Embryonic facial prominence (tissue), 1 donor: ENCODE measurements at regions not wholly inside any gene's neighbourhood (a gene's known extent, or its start where the extent isn't known, plus 50 kb on each side); places are given as distances from the start of the nearest gene placed in this dataset.

Experiments used
- DNase-seq: peaks from one replicate; pipeline ENCODE4 v3.0.0-alpha.2; 2016; ENCODE audit errors: extremely low spot score

GRCh38 chr3:13173186-13173585 is 100.0 kb upstream of the IQSEC1 start:
- DNase-seq = no peak

DNA sequence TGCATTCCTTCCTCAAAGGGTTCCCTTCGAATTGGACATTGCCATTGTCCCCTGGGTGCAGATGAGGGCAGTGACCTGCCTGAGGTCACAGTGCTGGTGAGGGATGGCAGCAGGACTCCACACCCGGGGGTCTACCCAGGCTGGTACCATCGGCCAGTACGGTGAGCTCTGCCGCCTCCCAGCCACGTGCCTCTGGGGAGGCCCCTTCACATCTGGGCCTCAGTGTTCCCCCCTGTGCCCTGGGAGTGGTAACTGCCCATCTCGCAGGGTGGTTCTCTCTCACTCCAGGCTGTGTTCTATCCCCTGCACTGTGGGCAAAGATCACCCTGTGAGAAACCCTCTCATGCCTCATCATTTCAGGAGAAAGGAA is 99.4 kb upstream of the IQSEC1 start:
- no peak for DNase-seq

- DNase-seq = no peak
Measured at GRCh38 chr3:13171704-13172643, 98.7 kb upstream of the IQSEC1 start.

DNA sequence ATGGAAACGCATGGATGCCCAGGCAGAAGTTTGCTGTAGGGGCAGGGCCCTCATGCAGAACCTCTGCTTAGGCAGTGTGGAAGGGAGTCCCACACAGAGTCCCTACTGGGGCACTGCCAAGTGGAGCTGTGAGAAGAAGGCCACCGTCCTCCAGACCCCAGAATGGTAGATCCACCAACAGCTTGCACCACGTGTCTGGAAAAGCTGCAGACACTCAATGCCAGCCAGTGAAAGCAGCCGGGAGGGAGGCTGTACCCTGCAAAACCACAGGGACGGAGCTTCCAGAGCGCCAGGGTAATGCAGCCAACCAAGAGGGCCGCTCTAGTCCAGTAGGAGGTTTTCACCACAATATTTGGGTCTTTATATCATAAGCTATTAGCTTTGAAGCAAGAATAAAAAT is 97.1 kb upstream of the IQSEC1 start:
- DNase-seq = no peak

GRCh38 chr3:13168391-13168790 is 95.2 kb upstream of the IQSEC1 start:
- no peak for DNase-seq

- no peak for DNase-seq
Measured at GRCh38 chr3:13167829-13168228, 94.6 kb upstream of the IQSEC1 start.

- DNase-seq = no peak
Measured at GRCh38 chr3:13167064-13167743, 94.0 kb upstream of the IQSEC1 start.

GRCh38 chr3:13166243-13167063 is 93.2 kb upstream of the IQSEC1 start:
- DNase-seq = no peak

- no peak for DNase-seq
Measured at GRCh38 chr3:13165576-13165975, 92.3 kb upstream of the IQSEC1 start.

GRCh38 chr3:13164893-13165492 is 91.8 kb upstream of the IQSEC1 start:
- DNase-seq = no peak

DNA sequence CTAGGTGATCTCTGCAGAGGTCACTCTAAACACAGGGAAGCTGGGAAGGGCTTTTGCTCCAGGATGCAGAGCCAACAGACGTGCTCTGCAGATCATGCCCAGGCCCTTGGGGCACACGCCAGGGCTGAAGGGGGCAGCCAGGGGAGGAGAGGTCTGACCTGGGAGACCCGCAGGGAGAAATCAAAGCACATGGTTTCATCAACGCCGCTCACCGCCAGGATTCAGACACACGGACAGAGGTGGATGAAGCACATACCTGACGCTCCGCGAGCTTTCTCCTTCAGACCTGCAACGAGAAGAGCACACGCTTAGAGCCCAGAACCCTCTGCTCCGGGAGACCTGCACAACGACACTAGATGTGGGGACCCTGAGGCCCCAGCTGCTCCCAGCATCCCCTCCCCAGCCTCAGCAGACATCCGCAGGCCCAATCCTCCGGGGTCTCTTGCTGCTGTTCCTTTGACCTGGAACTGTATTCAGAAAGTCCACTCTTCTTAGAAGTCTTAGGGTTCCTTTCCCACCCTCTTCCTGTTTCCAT is 90.7 kb upstream of the IQSEC1 start:
- no peak for DNase-seq

DNA sequence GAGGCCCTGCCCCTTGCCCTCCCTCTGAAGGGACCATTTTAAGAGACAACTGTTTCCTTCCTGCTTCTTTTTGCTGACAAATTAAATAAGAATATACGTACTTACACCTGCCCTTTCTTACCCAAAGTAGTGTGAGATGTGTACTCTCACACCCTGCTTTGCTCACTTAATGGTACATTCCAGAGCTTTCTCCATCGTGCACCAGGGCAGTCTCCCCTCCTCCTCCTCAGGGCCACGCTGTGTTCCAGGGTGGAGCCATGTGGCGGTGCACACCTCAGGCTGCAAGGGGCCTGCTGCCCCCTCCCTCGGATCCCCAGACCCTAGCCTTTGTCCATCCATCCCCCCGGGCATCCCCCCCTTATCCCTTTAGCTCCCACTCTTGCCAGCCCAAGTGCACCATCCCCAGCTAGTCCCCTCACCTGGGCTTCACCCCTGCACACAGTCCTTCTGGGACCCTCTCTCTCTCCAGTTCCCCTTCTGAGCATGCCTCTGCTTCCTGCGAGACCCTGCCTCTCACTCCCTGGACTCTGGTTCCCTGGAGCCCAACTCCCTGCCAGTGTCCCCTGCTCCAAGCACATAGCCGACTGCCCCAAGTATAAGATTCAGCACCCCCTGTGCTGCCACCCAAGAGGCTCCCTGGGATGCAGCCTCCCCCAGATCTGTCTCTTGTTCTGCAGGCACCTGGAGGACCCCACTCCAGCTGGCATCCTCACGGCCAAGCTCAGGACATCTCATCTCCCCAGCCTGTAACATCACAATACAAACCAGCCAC is 89.5 kb upstream of the IQSEC1 start:
- DNase-seq = no peak

- no peak for DNase-seq
Measured at GRCh38 chr3:13161771-13162535, 88.7 kb upstream of the IQSEC1 start.

DNA sequence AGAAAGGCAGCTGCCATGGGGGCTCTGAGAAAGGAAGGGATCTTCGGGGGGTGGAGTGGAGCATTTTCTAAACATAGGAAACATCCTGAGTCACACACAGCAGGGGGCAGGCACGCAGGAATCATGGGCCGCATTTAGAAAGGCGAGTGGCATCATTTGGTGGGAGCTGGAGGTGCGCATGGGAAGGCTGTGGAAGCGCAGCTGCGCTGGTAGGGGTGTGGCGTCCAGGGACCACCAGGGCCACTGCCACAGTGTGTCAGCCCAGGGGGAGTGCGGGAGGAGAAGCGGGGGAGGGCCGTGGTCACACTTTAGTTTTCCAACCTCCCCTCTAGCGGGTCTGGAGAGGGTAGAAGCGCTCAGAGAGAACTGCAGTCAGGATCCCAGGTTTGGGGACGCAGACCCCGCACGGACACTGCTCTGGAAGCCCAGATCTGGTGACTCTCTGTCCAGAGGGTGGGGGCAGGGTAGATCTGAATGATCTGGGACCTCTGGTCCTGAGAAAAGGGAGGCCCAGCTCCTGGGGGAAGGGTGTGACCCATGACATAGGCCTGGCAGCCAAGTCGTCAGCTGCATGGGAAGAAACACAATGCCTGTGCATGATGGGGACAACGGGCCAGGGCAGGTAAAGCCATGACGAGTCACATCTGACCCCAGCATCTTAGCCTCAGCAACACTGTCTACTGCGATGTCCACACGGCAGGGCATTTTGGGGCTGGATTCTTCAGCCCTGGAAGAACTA is 88.0 kb upstream of the IQSEC1 start:
- no peak for DNase-seq

- no peak for DNase-seq
Measured at GRCh38 chr3:13160619-13161018, 87.4 kb upstream of the IQSEC1 start.

- DNase-seq = no peak
Measured at GRCh38 chr3:13159890-13160289, 86.7 kb upstream of the IQSEC1 start.

- no peak for DNase-seq
Measured at GRCh38 chr3:13158871-13159270, 85.6 kb upstream of the IQSEC1 start.

DNA sequence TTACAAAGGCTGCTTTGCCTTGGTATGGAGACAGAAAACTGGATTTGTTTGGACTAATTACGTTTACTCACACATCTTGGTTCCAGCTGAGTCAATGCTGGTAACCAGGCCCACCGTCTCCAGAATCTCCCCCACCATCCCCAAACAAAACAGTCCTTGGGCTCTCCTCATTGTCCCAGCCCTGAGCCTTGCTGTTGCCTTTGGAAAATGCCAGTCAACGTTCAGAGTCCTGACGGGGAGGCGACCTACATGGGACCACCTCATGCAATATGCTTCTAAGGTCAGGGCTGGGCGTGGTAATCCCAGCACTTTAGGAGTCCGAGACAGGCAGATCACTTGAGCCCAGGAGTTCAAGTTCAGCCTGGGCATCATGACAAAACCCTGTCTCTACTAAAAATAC is 85.2 kb upstream of the IQSEC1 start:
- DNase-seq = no peak

DNA sequence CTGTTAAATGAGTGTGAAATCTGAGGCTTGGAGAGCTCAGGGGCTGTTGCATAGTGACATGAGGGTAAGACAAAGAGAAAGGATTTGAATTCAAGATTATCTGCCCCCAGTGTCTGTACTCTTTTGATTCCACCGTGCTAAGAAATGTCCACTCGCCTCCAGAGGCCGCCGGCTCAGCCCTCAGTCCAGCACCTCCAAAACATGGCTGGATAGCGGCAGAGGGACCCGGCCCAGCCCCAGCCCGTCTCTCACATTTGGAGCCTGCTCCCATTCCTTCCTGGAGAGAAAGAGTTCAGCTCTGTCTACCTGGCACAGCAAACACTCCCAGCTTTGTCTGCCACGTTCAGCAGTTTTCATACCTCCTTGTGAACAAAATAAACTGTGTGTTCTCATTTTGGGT is 84.8 kb upstream of the IQSEC1 start:
- DNase-seq = no peak
